Mammary epithelial cell (primary cell): ENCODE measurements at regions not wholly inside any gene's neighbourhood (a gene's known extent, or its start where the extent isn't known, plus 50 kb on each side); places are given as distances from the start of the nearest gene placed in this dataset.

Experiments
- EZH2 ChIP-seq: IDR thresholded peaks from 2 replicates; pipeline ENCODE4 v1.6.1; 2012; ENCODE audit warnings: low read length, inconsistent platforms, borderline replicate concordance
- TF ChIP-seq, protein P1 (sequence below), 2 donors: IDR thresholded peaks in 1 of 2; conservative IDR thresholded peaks in 1 of 2; 2 replicates each; pipeline ENCODE4 v1.5.1; 2011 to 2012; ENCODE audit warnings: inconsistent platforms in 2 of 2, low read length in 2 of 2, mild to moderate bottlenecking in 2 of 2, control low read depth in 1 of 2, low read depth in 1 of 2; ENCODE audit not compliant: insufficient read depth in 1 of 2; ENCODE audit errors: extremely low read depth in 1 of 2

DNA sequence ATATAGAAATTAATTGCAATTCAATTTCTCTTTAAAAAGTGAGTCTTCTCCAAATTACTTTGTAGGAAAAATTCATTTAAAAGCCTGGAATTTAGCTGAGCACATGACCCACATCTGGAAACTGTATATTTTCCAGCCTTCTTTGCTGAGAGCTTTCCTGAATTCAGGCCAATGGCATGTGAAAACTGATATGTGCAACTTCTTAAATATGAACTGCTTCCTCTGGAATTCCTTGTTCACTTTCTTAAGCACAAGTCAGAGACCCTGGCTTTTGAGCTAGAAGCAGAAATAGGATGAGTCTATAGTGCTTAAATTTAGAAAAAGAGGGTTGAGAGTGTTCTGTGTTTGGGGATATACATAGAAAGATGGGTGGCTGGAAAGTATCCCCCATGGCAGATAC lies 365.1 kb upstream of the MTPN start:
- TF ChIP-seq, protein P1, sequence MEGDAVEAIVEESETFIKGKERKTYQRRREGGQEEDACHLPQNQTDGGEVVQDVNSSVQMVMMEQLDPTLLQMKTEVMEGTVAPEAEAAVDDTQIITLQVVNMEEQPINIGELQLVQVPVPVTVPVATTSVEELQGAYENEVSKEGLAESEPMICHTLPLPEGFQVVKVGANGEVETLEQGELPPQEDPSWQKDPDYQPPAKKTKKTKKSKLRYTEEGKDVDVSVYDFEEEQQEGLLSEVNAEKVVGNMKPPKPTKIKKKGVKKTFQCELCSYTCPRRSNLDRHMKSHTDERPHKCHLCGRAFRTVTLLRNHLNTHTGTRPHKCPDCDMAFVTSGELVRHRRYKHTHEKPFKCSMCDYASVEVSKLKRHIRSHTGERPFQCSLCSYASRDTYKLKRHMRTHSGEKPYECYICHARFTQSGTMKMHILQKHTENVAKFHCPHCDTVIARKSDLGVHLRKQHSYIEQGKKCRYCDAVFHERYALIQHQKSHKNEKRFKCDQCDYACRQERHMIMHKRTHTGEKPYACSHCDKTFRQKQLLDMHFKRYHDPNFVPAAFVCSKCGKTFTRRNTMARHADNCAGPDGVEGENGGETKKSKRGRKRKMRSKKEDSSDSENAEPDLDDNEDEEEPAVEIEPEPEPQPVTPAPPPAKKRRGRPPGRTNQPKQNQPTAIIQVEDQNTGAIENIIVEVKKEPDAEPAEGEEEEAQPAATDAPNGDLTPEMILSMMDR (conservative IDR thresholded peaks at IDR 0.05 in 1 of 2, IDR thresholded peaks at IDR 0.05 in 1 of 2; ENCODE audit: extremely low read depth in 1 of 2, insufficient read depth in 1 of 2, low read depth in 1 of 2, low read length in 2 of 2), result no peak
- TF ChIP-seq EZH2, result no peak
